ENCODE measurements at regions not wholly inside any gene's neighbourhood (a gene's known extent, or its start where the extent isn't known, plus 50 kb on each side); places are given as distances from the start of the nearest gene placed in this dataset.

DNA sequence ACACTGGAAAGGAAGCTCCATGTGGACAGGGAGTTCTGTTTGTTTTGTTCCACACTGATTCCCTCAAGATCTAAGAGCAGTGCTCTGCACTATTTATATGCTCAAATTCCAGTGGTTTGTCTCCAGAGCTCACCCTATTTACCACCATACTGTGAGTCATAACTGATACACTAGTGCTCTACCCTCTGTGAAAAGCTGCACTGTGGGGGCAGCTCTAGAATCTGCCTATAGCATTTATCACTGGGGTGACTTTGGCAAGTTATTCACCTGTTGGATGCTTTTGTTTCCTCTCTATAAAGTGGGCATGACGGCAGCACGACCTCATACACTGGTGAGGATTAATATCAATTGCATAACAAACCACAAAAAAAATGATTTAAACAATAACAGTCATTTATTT is 307.8 kb downstream of the NR2F1-AS1 start:
- TF ChIP-seq, protein P1, sequence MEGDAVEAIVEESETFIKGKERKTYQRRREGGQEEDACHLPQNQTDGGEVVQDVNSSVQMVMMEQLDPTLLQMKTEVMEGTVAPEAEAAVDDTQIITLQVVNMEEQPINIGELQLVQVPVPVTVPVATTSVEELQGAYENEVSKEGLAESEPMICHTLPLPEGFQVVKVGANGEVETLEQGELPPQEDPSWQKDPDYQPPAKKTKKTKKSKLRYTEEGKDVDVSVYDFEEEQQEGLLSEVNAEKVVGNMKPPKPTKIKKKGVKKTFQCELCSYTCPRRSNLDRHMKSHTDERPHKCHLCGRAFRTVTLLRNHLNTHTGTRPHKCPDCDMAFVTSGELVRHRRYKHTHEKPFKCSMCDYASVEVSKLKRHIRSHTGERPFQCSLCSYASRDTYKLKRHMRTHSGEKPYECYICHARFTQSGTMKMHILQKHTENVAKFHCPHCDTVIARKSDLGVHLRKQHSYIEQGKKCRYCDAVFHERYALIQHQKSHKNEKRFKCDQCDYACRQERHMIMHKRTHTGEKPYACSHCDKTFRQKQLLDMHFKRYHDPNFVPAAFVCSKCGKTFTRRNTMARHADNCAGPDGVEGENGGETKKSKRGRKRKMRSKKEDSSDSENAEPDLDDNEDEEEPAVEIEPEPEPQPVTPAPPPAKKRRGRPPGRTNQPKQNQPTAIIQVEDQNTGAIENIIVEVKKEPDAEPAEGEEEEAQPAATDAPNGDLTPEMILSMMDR (conservative IDR thresholded peaks at IDR 0.05; ENCODE audit: low read length), result no peak
- no peak for TF ChIP-seq EZH2phosphoT487 (IDR thresholded peaks at IDR 0.05; ENCODE audit: borderline replicate concordance, low read depth, low read length)

Measured in OCI-LY7 (cell line).